ENCODE measurements at regions not wholly inside any gene's neighbourhood (a gene's known extent, or its start where the extent isn't known, plus 50 kb on each side); places are given as distances from the start of the nearest gene placed in this dataset.

- ChIA-PET POLR2A (no interaction called here), SMC1A (ENCODE audit: uncharacterized antibody, unreplicated experiment) (no interaction called here), CTCF (no interaction called here), RAD21 (ENCODE audit: unreplicated experiment) (no interaction called here)
- no peaks in the 10 kb centered on the region for H3K9me3 ChIP-seq (replicated peaks; ENCODE audit: control insufficient read depth, insufficient read depth, low read length)
- no peak overlapping the region for H3K4me3 ChIP-seq
- FAIRE-seq (no peak), ATAC-seq (no peak), DNase-seq (ENCODE audit: low read depth, low spot score) (no peak)
- no peaks in the 10 kb centered on the region; a peak in 1 of 4 replicates for H3K27me3 ChIP-seq (replicated peaks in 1 of 2; ENCODE audit: control insufficient read depth in 2 of 2, insufficient read depth in 2 of 2, low read length in 1 of 2)
- no peak overlapping the region for H2AFZ ChIP-seq (ENCODE audit: control insufficient read depth, low read depth, low read length)
- intact Hi-C loops (cut with micrococcal nuclease; ENCODE audit: unreplicated experiment) (no loop called here), in situ Hi-C loops (cut with MboI) (no loop called here)
- H3K4me1 ChIP-seq (ENCODE audit: control insufficient read depth, insufficient read depth, low read length): no peaks in the 10 kb centered on the region
- WGBS (ENCODE audit: insufficient coverage, insufficient replicate concordance, low lambda C conversion rate, missing lambda C conversion rate): 36% methylated on average over 3 of the region's 3 CpGs
- TF ChIP-seq EZH2 (IDR thresholded peaks at IDR 0.05; ENCODE audit: borderline replicate concordance, control insufficient read depth, low read depth, low read length) (no peak), JUNB (IDR thresholded peaks at IDR 0.05) (no peak), MYC (IDR thresholded peaks at IDR 0.05; ENCODE audit: insufficient read depth, insufficient read length, insufficient replicate concordance, low read length, severe bottlenecking) (no peak), ZNF592 (IDR thresholded peaks at IDR 0.05) (no peak), TARDBP (IDR thresholded peaks at IDR 0.05; ENCODE audit: borderline replicate concordance) (no peak), CTCF (IDR thresholded peaks at IDR 0.05 in 2 of 3, conservative IDR thresholded peaks at IDR 0.05 in 1 of 3; ENCODE audit: control insufficient read depth in 2 of 3, extremely low read depth in 1 of 3, insufficient read depth in 1 of 3, low read depth in 3 of 3, low read length in 3 of 3) (no peak), BCL11A (IDR thresholded peaks at IDR 0.05; ENCODE audit: low read depth, low read length) (no peak), ESRRA (IDR thresholded peaks at IDR 0.05; ENCODE audit: low read length) (no peak), BRCA1 (IDR thresholded peaks at IDR 0.05; ENCODE audit: low read depth, low read length) (no peak), RFX5 (IDR thresholded peaks at IDR 0.05; ENCODE audit: low read depth, low read length) (no peak), RBBP5 (conservative IDR thresholded peaks at IDR 0.05) (no peak), ZNF622 (IDR thresholded peaks at IDR 0.05) (no peak), NFIC (IDR thresholded peaks at IDR 0.05; ENCODE audit: low read depth, low read length) (no peak), RELA (IDR thresholded peaks at IDR 0.05; ENCODE audit: borderline replicate concordance, partially characterized antibody) (no peak), YY1 (IDR thresholded peaks at IDR 0.05; ENCODE audit: low read depth, low read length) (no peak)
- BruUV-seq (replicated peaks): no TSS peak
- H3K27ac ChIP-seq (ENCODE audit: control insufficient read depth, insufficient read depth): no peak overlapping the region
- H3K4me2 ChIP-seq (ENCODE audit: control insufficient read depth, insufficient read depth): no peak overlapping the region
- H3K79me2 ChIP-seq (ENCODE audit: control insufficient read depth, insufficient read depth, low read length): no peaks in the 10 kb centered on the region
- H4K20me1 ChIP-seq (ENCODE audit: control insufficient read depth, insufficient read depth): no peaks in the 10 kb centered on the region
- H3K9ac ChIP-seq (ENCODE audit: control insufficient read depth, insufficient read depth, low read length): no peak overlapping the region
- no peaks in the 10 kb centered on the region for H3K36me3 ChIP-seq (ENCODE audit: control insufficient read depth in 2 of 2, insufficient read depth in 2 of 2, low read length in 1 of 2)
Measured at GRCh38 chr15:70178335-70179084, 80.8 kb upstream of the TLE3 start.
